ENCODE measurements at regions not wholly inside any gene's neighbourhood (a gene's known extent, or its start where the extent isn't known, plus 50 kb on each side); places are given as distances from the start of the nearest gene placed in this dataset.

GRCh38 chr7:8360564-8361153, 72.8 kb upstream of the NXPH1 start:
- TF ChIP-seq CTCF (IDR thresholded peaks at IDR 0.05) (no peak), EP300 (IDR thresholded peaks at IDR 0.05; ENCODE audit: low read depth) (no peak), POLR2AphosphoS5 (IDR thresholded peaks at IDR 0.05) (no peak)
